ENCODE measurements at regions not wholly inside any gene's neighbourhood (a gene's known extent, or its start where the extent isn't known, plus 50 kb on each side); places are given as distances from the start of the nearest gene placed in this dataset.

DNA sequence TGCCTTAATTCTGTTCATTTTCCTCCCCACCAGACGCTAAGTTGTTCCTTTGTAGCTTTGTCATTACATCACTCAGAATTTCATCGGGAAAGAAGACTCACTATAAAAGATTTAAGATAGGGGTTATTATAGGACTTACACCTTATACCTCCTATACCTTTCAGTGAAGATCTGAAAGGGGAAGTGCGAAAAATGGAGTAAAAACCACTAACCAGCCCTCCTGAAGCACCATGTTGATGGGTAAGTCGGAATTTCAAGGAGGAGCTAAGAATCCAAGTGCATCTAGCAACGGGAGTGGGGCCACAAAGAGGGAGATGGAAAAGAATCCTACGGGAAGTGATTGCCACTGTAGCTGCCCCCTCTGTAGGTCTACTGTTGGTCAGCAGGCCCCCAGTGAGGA lies 119.1 kb upstream of the H2AZ1 start:
- TF ChIP-seq, protein P1, sequence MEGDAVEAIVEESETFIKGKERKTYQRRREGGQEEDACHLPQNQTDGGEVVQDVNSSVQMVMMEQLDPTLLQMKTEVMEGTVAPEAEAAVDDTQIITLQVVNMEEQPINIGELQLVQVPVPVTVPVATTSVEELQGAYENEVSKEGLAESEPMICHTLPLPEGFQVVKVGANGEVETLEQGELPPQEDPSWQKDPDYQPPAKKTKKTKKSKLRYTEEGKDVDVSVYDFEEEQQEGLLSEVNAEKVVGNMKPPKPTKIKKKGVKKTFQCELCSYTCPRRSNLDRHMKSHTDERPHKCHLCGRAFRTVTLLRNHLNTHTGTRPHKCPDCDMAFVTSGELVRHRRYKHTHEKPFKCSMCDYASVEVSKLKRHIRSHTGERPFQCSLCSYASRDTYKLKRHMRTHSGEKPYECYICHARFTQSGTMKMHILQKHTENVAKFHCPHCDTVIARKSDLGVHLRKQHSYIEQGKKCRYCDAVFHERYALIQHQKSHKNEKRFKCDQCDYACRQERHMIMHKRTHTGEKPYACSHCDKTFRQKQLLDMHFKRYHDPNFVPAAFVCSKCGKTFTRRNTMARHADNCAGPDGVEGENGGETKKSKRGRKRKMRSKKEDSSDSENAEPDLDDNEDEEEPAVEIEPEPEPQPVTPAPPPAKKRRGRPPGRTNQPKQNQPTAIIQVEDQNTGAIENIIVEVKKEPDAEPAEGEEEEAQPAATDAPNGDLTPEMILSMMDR (conservative IDR thresholded peaks at IDR 0.05) = no peak
- TF ChIP-seq ZFX (IDR thresholded peaks at IDR 0.05) = no peak

All from C4-2B (cell line).